HPDE6-E6E7 (cell line): ENCODE measurements at regions not wholly inside any gene's neighbourhood (a gene's known extent, or its start where the extent isn't known, plus 50 kb on each side); places are given as distances from the start of the nearest gene placed in this dataset.
"Not testable (repeated sequence)": the region's sequence is repeated elsewhere in the genome, so short reads cannot be mapped to it uniquely, and the experiment has no call there.

Experiments
- DNase-seq: peaks from one replicate; pipeline ENCODE4 v3.0.0; 2011; ENCODE audit warnings: missing footprints; ENCODE audit errors: extremely low spot score

GRCh38 chr13:72657379-72657778 is 70.0 kb downstream of the MZT1 start:
- no peak for DNase-seq

- no peak for DNase-seq
Observed at GRCh38 chr13:72656357-72656756, 71.1 kb downstream of the MZT1 start.

GRCh38 chr13:72653506-72653905 is 73.9 kb downstream of the MZT1 start:
- no peak for DNase-seq

GRCh38 chr13:72652681-72653080 is 74.7 kb downstream of the MZT1 start:
- no peak for DNase-seq

GRCh38 chr13:72651144-72651543 is 76.3 kb downstream of the MZT1 start:
- DNase-seq: no peak

- DNase-seq: no peak
Observed at GRCh38 chr13:72650051-72650700, 77.3 kb downstream of the MZT1 start.

- no peak for DNase-seq
Observed at GRCh38 chr13:72648513-72649065, 78.8 kb downstream of the MZT1 start.

- no peak for DNase-seq
Observed at GRCh38 chr13:72647422-72647821, 80.0 kb downstream of the MZT1 start.

GRCh38 chr13:72645521-72645920 is 81.9 kb downstream of the MZT1 start:
- no peak for DNase-seq

GRCh38 chr13:72643311-72643989 is 84.0 kb downstream of the MZT1 start:
- no peak for DNase-seq

- DNase-seq: no peak
Observed at GRCh38 chr13:72639377-72639776, 88.1 kb downstream of the MZT1 start.

GRCh38 chr13:72638059-72638815 is 89.2 kb downstream of the MZT1 start:
- peak; percentile 73 for DNase-seq

- no peak for DNase-seq
Observed at GRCh38 chr13:72637561-72637960, 89.9 kb downstream of the MZT1 start.

GRCh38 chr13:72634859-72635258 is 92.6 kb downstream of the MZT1 start:
- no peak for DNase-seq

- DNase-seq: no peak
Observed at GRCh38 chr13:72622546-72622945, 104.9 kb downstream of the MZT1 start.

GRCh38 chr13:72620874-72621273 is 106.6 kb downstream of the MZT1 start:
- DNase-seq: no peak

- DNase-seq: no peak
Observed at GRCh38 chr13:72617951-72618350, 109.5 kb downstream of the MZT1 start.

- DNase-seq: no peak
Observed at GRCh38 chr13:72617186-72617585, 110.2 kb downstream of the MZT1 start.

- DNase-seq: not testable (repeated sequence)
Observed at GRCh38 chr13:72610251-72610891, 117.1 kb downstream of the MZT1 start.

- DNase-seq: no peak
Observed at GRCh38 chr13:72599178-72599743, 128.2 kb downstream of the MZT1 start.

- DNase-seq: peak; percentile 15
Observed at GRCh38 chr13:72590091-72590740, 137.2 kb downstream of the MZT1 start.
